CD4-positive, CD25-positive, alpha-beta regulatory T cell (primary cell): ENCODE measurements at regions not wholly inside any gene's neighbourhood (a gene's known extent, or its start where the extent isn't known, plus 50 kb on each side); places are given as distances from the start of the nearest gene placed in this dataset.

ENCODE experiments used
- ATAC-seq, 2 donors: fragments of 150-1000 bp; cut with Tn5 transposase; one replicate each; pipeline ENCODE4 v1.10.0; 2021; ENCODE audit warnings: low read depth in 2 of 2, moderate number of reproducible peaks in 2 of 2, moderate library complexity in 1 of 2
- DNase-seq, 3 donors: peaks; one replicate each; pipeline versions ENCODE4 v3.0.0 to v3.0.0-alpha.2; 2012 to 2022; ENCODE audit warnings: mixed read lengths in 1 of 3
- H3K27ac ChIP-seq: one replicate; pipeline ENCODE4 v1.7.0; 2013; ENCODE audit warnings: mild to moderate bottlenecking, low read length; ENCODE audit not compliant: insufficient read depth, poor library complexity, severe bottlenecking
- H3K27me3 ChIP-seq: one replicate; pipeline ENCODE4 v1.7.0; 2013; ENCODE audit warnings: low read length; ENCODE audit not compliant: control insufficient read depth, insufficient read depth
- H3K36me3 ChIP-seq: one replicate; pipeline ENCODE4 v1.7.0; 2013; ENCODE audit warnings: mild to moderate bottlenecking, low read length, moderate library complexity; ENCODE audit not compliant: control insufficient read depth, insufficient read depth
- H3K4me1 ChIP-seq: 2 replicates; pipeline ENCODE4 v1.7.0; 2013; ENCODE audit warnings: mild to moderate bottlenecking, low read length; ENCODE audit not compliant: insufficient read depth, control insufficient read depth, poor library complexity, severe bottlenecking
- H3K4me3 ChIP-seq: one replicate; pipeline ENCODE4 v1.7.0; 2013; ENCODE audit warnings: low read depth, mild to moderate bottlenecking, low read length, moderate library complexity
- H3K9me3 ChIP-seq, 2 experiments: 1 replicate in 1 of 2; 2 replicates in 1 of 2; pipeline ENCODE4 v1.7.0; 2013; ENCODE audit warnings: low read length in 2 of 2, mild to moderate bottlenecking in 1 of 2, moderate library complexity in 1 of 2; ENCODE audit not compliant: control insufficient read depth in 2 of 2
- H3K27ac Mint-ChIP-seq, 3 donors: one replicate each; pipeline ENCODE4 v1.8.0; 2020 to 2022; ENCODE audit warnings: mild to moderate bottlenecking in 3 of 3, mixed read lengths in 3 of 3, moderate library complexity in 2 of 3
- H3K27me3 Mint-ChIP-seq: one replicate; pipeline ENCODE4 v1.8.0; 2022; ENCODE audit warnings: mild to moderate bottlenecking, mixed read lengths
- H3K36me3 Mint-ChIP-seq: one replicate; pipeline ENCODE4 v1.8.0; 2020; ENCODE audit warnings: mixed read lengths
- H3K4me1 Mint-ChIP-seq, 4 donors: one replicate each; pipeline ENCODE4 v1.8.0; 2020 to 2022; ENCODE audit warnings: mixed read lengths in 4 of 4, mild to moderate bottlenecking in 1 of 4
- H3K4me3 Mint-ChIP-seq, 4 donors: one replicate each; pipeline ENCODE4 v1.8.0; 2020 to 2022; ENCODE audit warnings: mild to moderate bottlenecking in 4 of 4, mixed read lengths in 4 of 4, moderate library complexity in 3 of 4
- H3K9me3 Mint-ChIP-seq, 7 donors: one replicate each; pipeline ENCODE4 v1.8.0; 2020 to 2022; ENCODE audit warnings: mixed read lengths in 7 of 7, mild to moderate bottlenecking in 3 of 7, moderate library complexity in 2 of 7

GRCh38 chr4:8699479-8700145, 107.0 kb downstream of the CPZ start:
- no peak for ATAC-seq
- no peak overlapping the region for H3K4me3 ChIP-seq
- Mint-ChIP-seq H3K27me3 (no peaks in the 10 kb centered on the region), H3K9me3 (peaks cover 0 to 4% (median 0%) of the 10 kb centered on the region in 7 donors), H3K4me3 (no peak overlapping the region), H3K27ac (no peak overlapping the region), H3K36me3 (no peaks in the 10 kb centered on the region), H3K4me1 (no peaks in the 10 kb centered on the region)
- no peaks in the 10 kb centered on the region for H3K27me3 ChIP-seq
- H3K4me1 ChIP-seq = no peaks in the 10 kb centered on the region
- no peak for DNase-seq
- no peaks in the 10 kb centered on the region for H3K36me3 ChIP-seq
- H3K27ac ChIP-seq = no peak overlapping the region
- no peaks in the 10 kb centered on the region for H3K9me3 ChIP-seq

- Histone ChIP-seq H3K4me3 (no peak overlapping the region), H3K27ac (no peak overlapping the region), H3K4me1 (no peaks in the 10 kb centered on the region), H3K27me3 (no peaks in the 10 kb centered on the region), H3K36me3 (no peaks in the 10 kb centered on the region), H3K9me3 (no peaks in the 10 kb centered on the region)
- Mint-ChIP-seq H3K4me1 (no peaks in the 10 kb centered on the region), H3K27ac (no peak overlapping the region), H3K9me3 (peaks cover 0 to 4% (median 0%) of the 10 kb centered on the region in 7 donors), H3K4me3 (no peak overlapping the region), H3K27me3 (no peaks in the 10 kb centered on the region), H3K36me3 (no peaks in the 10 kb centered on the region)
- DNase-seq = no peak
- no peak for ATAC-seq
Measured at GRCh38 chr4:8699063-8699385, 106.5 kb downstream of the CPZ start.

GRCh38 chr4:8698341-8699062, 105.9 kb downstream of the CPZ start:
- H3K9me3 Mint-ChIP-seq = peaks cover 0 to 4% (median 0%) of the 10 kb centered on the region in 7 donors
- no peak for DNase-seq
- H3K36me3 Mint-ChIP-seq = no peaks in the 10 kb centered on the region
- no peak overlapping the region for H3K27ac Mint-ChIP-seq
- H3K27me3 ChIP-seq = no peaks in the 10 kb centered on the region
- H3K27ac ChIP-seq = no peak overlapping the region
- no peak overlapping the region for H3K4me3 ChIP-seq
- no peak overlapping the region for H3K4me3 Mint-ChIP-seq
- no peaks in the 10 kb centered on the region for H3K27me3 Mint-ChIP-seq
- no peaks in the 10 kb centered on the region for H3K9me3 ChIP-seq
- no peaks in the 10 kb centered on the region for H3K36me3 ChIP-seq
- no peaks in the 10 kb centered on the region for H3K4me1 ChIP-seq
- ATAC-seq = no peak
- H3K4me1 Mint-ChIP-seq = no peaks in the 10 kb centered on the region

GRCh38 chr4:8697826-8698225, 105.3 kb downstream of the CPZ start:
- Histone ChIP-seq H3K4me1 (no peaks in the 10 kb centered on the region), H3K36me3 (no peaks in the 10 kb centered on the region), H3K9me3 (no peaks in the 10 kb centered on the region), H3K4me3 (no peak overlapping the region), H3K27ac (no peak overlapping the region), H3K27me3 (no peaks in the 10 kb centered on the region)
- no peaks in the 10 kb centered on the region for H3K36me3 Mint-ChIP-seq
- no peaks in the 10 kb centered on the region for H3K27me3 Mint-ChIP-seq
- no peak for DNase-seq
- H3K9me3 Mint-ChIP-seq = peaks cover 0 to 4% (median 0%) of the 10 kb centered on the region in 7 donors
- no peaks in the 10 kb centered on the region for H3K4me1 Mint-ChIP-seq
- ATAC-seq = no peak
- H3K27ac Mint-ChIP-seq = no peak overlapping the region
- H3K4me3 Mint-ChIP-seq = no peak overlapping the region

GRCh38 chr4:8696369-8697127, 104.0 kb downstream of the CPZ start:
- Mint-ChIP-seq H3K27ac (no peak overlapping the region), H3K36me3 (no peaks in the 10 kb centered on the region), H3K27me3 (no peaks in the 10 kb centered on the region), H3K9me3 (peaks cover 0 to 4% (median 0%) of the 10 kb centered on the region in 7 donors), H3K4me3 (no peak overlapping the region), H3K4me1 (no peaks in the 10 kb centered on the region)
- Histone ChIP-seq H3K27me3 (no peaks in the 10 kb centered on the region), H3K9me3 (no peaks in the 10 kb centered on the region), H3K36me3 (no peaks in the 10 kb centered on the region), H3K27ac (no peak overlapping the region), H3K4me1 (no peaks in the 10 kb centered on the region), H3K4me3 (no peak overlapping the region)
- ATAC-seq = no peak
- no peak for DNase-seq

- Mint-ChIP-seq H3K9me3 (peaks cover 0 to 6% (median 0%) of the 10 kb centered on the region in 7 donors), H3K27ac (no peak overlapping the region), H3K4me3 (no peak overlapping the region), H3K27me3 (no peaks in the 10 kb centered on the region), H3K4me1 (no peaks in the 10 kb centered on the region), H3K36me3 (no peaks in the 10 kb centered on the region)
- no peak overlapping the region for H3K27ac ChIP-seq
- no peak for ATAC-seq
- no peaks in the 10 kb centered on the region for H3K36me3 ChIP-seq
- no peaks in the 10 kb centered on the region for H3K9me3 ChIP-seq
- no peak overlapping the region for H3K4me3 ChIP-seq
- no peaks in the 10 kb centered on the region for H3K4me1 ChIP-seq
- no peak for DNase-seq
- H3K27me3 ChIP-seq = no peaks in the 10 kb centered on the region
Measured at GRCh38 chr4:8695237-8696219, 103.0 kb downstream of the CPZ start.

- no peaks in the 10 kb centered on the region for H3K4me1 ChIP-seq
- H3K9me3 ChIP-seq = no peaks in the 10 kb centered on the region
- H3K27me3 ChIP-seq = no peaks in the 10 kb centered on the region
- no peaks in the 10 kb centered on the region for H3K36me3 ChIP-seq
- Mint-ChIP-seq H3K36me3 (no peaks in the 10 kb centered on the region), H3K27me3 (no peaks in the 10 kb centered on the region), H3K27ac (no peak overlapping the region), H3K4me1 (no peaks in the 10 kb centered on the region), H3K4me3 (no peak overlapping the region), H3K9me3 (peaks cover 0 to 6% (median 0%) of the 10 kb centered on the region in 7 donors)
- DNase-seq (no peak), ATAC-seq (no peak)
- H3K27ac ChIP-seq = no peak overlapping the region
- H3K4me3 ChIP-seq = no peak overlapping the region
Measured at GRCh38 chr4:8694651-8695151, 102.1 kb downstream of the CPZ start.
